Activated naive CD8-positive, alpha-beta T cell treated with anti-CD3 and anti-CD28 coated beads, Interleukin-2, amount 10 ng/mL, durations not matched to agents 7 days and 5 days (primary cell): ENCODE measurements at regions not wholly inside any gene's neighbourhood (a gene's known extent, or its start where the extent isn't known, plus 50 kb on each side); places are given as distances from the start of the nearest gene placed in this dataset.

Experiments
- ATAC-seq: fragments of 150-1000 bp; cut with Tn5 transposase; one replicate; pipeline ENCODE4 v1.10.0; 2021; ENCODE audit warnings: low read depth, moderate library complexity
- POLR2A ChIA-PET: fragments of 350-600 bp; sonication (Branson Sonifier 250); formaldehyde crosslinking; loops from one replicate; lab custom pipeline; 2021; ENCODE audit warnings: antibody characterized with exemption; lab: Charles Lee
- DNase-seq: peaks from one replicate; pipeline ENCODE4 v3.0.0; 2021
- H3K27ac Mint-ChIP-seq: one replicate; pipeline ENCODE4 v1.8.0; 2022; ENCODE audit warnings: mild to moderate bottlenecking, mixed read lengths
- H3K27me3 Mint-ChIP-seq: one replicate; pipeline ENCODE4 v1.8.0; 2022; ENCODE audit warnings: mild to moderate bottlenecking, moderate library complexity, mixed read lengths
- H3K36me3 Mint-ChIP-seq: one replicate; pipeline ENCODE4 v1.8.0; 2021; ENCODE audit warnings: mild to moderate bottlenecking, mixed read lengths
- H3K4me1 Mint-ChIP-seq: one replicate; pipeline ENCODE4 v1.8.0; 2021; ENCODE audit warnings: mixed read lengths
- H3K4me3 Mint-ChIP-seq: one replicate; pipeline ENCODE4 v1.8.0; 2022; ENCODE audit warnings: mild to moderate bottlenecking, moderate library complexity, mixed read lengths
- H3K9me3 Mint-ChIP-seq: one replicate; pipeline ENCODE4 v1.8.0; 2021; ENCODE audit warnings: mixed read lengths

DNA sequence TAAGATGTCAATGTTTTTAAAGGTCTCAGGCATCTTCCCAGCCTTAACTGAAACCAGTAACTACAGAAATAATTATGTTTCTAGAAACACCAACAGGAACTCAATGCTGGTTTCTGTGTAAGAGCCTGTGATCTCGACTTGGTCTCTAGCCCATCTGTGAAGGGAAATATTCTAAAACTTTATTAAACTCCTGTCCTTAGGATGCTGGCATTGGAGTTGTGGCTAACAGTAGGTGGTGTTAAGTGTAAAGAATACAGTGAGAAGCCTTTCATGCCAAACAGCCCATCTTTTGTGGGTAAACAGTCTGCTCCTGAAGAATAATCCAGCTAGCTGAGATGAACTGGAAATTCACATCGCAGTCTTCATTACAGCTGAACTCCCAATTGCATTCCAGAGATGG, 133.2 kb downstream of the ADAMTS15 start:
- DNase-seq = no peak
- POLR2A ChIA-PET = no interaction called here
- Mint-ChIP-seq H3K36me3 (no peaks in the 10 kb centered on the region), H3K4me3 (no peak overlapping the region), H3K27me3 (peaks cover 5% of the 10 kb centered on the region), H3K4me1 (no peaks in the 10 kb centered on the region), H3K27ac (no peak overlapping the region), H3K9me3 (no peaks in the 10 kb centered on the region)
- ATAC-seq = no peak

DNA sequence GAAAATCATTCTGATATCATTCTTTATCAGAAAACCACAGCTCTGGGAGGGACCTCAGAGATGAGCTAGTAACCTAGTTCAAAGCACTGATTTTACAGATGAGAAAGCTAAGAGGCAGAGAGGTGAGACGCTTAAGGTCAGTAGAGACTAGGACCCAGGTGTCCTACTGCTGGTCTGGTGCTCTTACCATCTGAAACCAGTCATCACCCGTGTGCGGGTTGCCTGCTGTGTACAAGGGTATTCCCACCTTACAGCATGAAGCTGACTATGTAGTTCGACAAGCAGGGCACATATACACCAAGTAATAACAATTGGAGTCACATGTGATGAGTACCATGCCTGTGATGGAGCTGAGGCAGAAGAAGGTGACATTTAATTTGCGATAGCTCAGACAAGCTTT, 133.7 kb downstream of the ADAMTS15 start:
- H3K27me3 Mint-ChIP-seq = peaks cover 5% of the 10 kb centered on the region
- no peak overlapping the region for H3K27ac Mint-ChIP-seq
- ATAC-seq (no peak), DNase-seq (no peak)
- H3K4me3 Mint-ChIP-seq = no peak overlapping the region
- POLR2A ChIA-PET = no interaction called here
- H3K4me1 Mint-ChIP-seq = no peaks in the 10 kb centered on the region
- H3K36me3 Mint-ChIP-seq = no peaks in the 10 kb centered on the region
- H3K9me3 Mint-ChIP-seq = no peaks in the 10 kb centered on the region

DNA sequence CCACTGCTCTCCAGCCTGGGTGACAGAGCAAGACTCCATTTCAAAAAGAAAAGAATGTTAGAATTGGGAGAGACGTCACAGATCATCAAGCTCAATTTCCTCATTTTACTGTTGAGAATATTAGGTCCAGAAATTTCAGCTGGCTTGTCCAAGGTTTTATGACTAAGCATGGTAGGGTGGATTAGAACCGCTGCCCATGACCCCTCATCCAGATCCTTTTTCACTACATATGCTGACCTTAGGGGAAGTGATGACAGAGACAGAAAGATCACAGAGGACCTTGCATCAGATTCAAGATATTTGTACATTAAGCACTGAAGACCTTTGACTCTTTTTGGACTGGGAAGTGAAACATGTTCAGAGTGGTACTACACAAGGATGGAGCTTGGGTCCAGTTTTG, 134.5 kb downstream of the ADAMTS15 start:
- H3K36me3 Mint-ChIP-seq = no peaks in the 10 kb centered on the region
- no peak for DNase-seq
- H3K4me3 Mint-ChIP-seq = no peak overlapping the region
- no peak overlapping the region for H3K27ac Mint-ChIP-seq
- H3K27me3 Mint-ChIP-seq = peaks cover 5% of the 10 kb centered on the region
- POLR2A ChIA-PET = no interaction called here
- H3K4me1 Mint-ChIP-seq = no peaks in the 10 kb centered on the region
- no peak for ATAC-seq
- no peaks in the 10 kb centered on the region for H3K9me3 Mint-ChIP-seq

DNA sequence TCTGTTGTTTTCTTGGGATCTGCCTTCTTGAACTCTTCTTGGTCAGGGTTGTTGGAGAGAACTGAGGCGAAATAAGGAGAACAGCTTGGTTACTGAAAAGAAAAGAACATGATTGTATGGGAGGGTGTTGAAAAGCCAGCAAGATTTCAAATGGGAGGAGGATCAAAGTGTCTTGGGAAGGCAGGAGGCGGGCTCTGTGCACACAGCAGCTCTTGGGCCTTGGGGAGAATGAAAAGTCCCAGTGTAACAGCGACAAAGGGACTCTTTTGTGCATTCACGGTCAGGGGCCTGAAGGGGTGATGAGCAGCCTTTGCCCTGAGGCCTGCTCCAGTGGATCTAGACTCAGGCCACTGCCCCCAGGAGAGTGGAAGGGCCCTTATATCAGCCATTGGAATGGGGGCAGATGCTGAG, 135.4 kb downstream of the ADAMTS15 start:
- ATAC-seq = no peak

DNA sequence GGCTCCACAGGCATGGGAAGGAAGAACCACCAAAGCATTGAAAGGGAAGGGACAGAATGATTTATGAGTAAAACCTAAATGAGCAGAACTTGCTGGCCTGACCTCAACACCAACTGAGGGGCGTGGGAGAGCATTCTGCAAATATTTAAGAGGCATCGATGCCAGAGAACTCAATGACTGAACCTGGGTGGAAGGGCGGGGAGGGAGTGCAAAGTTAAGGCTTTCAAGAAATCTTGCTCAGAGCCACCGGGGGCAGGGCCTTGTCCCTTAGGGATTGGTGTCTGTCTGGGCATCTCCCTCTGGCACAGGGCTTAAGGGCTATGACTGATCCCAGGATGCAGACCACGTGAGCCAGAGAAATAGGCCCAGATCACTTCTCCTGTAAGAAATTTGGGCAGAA, 137.1 kb downstream of the ADAMTS15 start:
- Mint-ChIP-seq H3K9me3 (no peaks in the 10 kb centered on the region), H3K36me3 (no peaks in the 10 kb centered on the region), H3K4me3 (no peak overlapping the region), H3K27ac (no peak overlapping the region), H3K4me1 (no peaks in the 10 kb centered on the region), H3K27me3 (peaks cover 9% of the 10 kb centered on the region)
- POLR2A ChIA-PET = no interaction called here
- DNase-seq (no peak), ATAC-seq (no peak)

More for the DNA sequence above, 135.4 kb downstream of the ADAMTS15 start:
- Mint-ChIP-seq H3K4me1 (no peaks in the 10 kb centered on the region), H3K27me3 (peaks cover 5% of the 10 kb centered on the region), H3K36me3 (no peaks in the 10 kb centered on the region), H3K27ac (no peak overlapping the region), H3K9me3 (no peaks in the 10 kb centered on the region), H3K4me3 (no peak overlapping the region)
- POLR2A ChIA-PET = no interaction called here
- DNase-seq = no peak

DNA sequence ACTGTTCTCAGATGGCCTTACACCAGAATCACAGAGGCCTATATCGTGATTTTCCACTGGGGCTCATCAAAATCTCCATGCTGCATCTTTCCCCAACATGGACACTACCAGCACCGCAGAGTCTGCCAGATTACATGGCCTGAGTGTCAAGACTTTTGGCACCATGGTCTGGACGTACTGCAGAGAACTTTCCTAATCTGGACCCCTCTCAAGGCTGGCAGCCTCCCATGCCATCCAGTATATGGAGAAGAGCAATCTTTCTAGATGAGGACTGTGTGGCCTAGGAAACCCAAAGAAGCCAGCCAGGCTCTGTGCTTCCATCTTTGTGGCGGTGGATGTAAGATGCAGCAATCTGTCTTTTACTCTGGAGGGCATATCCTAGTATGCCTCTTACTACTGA, 139.2 kb downstream of the ADAMTS15 start:
- Mint-ChIP-seq H3K27ac (no peak overlapping the region), H3K9me3 (no peaks in the 10 kb centered on the region), H3K4me3 (no peak overlapping the region), H3K27me3 (peaks cover 5% of the 10 kb centered on the region), H3K36me3 (no peaks in the 10 kb centered on the region), H3K4me1 (no peaks in the 10 kb centered on the region)
- DNase-seq (no peak), ATAC-seq (no peak)
- POLR2A ChIA-PET = no interaction called here

DNA sequence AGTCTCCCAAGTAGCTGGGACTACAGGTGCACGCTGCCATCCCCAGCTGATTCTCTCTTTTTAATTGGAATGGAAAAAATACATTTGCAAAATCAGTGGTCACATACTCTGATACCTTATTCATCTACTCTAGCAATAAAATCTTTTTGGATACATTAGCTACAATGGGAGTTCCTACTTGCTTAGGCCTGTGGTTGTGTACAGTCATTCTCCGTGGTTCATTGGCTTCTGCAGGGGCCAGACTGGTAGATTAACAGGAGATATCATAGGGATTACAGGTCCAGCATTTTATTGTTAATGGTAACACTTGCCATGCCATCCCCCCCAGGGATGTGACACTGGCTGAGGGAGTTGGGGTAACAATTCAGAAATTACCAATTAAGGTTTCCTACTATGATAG, 140.0 kb downstream of the ADAMTS15 start:
- no peak for DNase-seq
- H3K36me3 Mint-ChIP-seq = no peaks in the 10 kb centered on the region
- POLR2A ChIA-PET = no interaction called here
- peaks cover 4% of the 10 kb centered on the region for H3K27me3 Mint-ChIP-seq
- no peaks in the 10 kb centered on the region for H3K9me3 Mint-ChIP-seq
- ATAC-seq = no peak
- no peak overlapping the region for H3K27ac Mint-ChIP-seq
- H3K4me1 Mint-ChIP-seq = no peaks in the 10 kb centered on the region
- H3K4me3 Mint-ChIP-seq = no peak overlapping the region

DNA sequence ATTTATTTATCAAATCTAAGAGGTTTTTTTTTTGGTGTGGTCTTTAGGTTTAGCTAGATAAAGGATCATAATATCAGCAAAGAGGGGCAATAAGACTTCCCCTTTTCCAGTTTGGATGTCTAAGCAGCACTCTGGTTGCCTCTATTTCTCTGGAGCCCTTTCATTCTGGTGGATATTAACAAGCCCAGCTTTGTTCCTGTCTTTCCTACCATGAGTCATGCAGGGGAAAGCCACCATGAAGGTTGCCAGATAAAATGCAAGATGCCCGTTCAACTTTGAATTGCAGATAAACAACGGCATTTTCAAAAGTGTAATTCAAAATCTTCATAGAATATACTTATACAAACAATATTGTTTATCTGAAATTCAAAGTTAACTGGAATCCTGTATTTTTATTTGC, 143.6 kb downstream of the ADAMTS15 start:
- ATAC-seq (no peak), DNase-seq (no peak)
- POLR2A ChIA-PET = no interaction called here
- Mint-ChIP-seq H3K36me3 (no peaks in the 10 kb centered on the region), H3K4me1 (no peaks in the 10 kb centered on the region), H3K27me3 (peaks cover 4% of the 10 kb centered on the region), H3K27ac (no peak overlapping the region), H3K9me3 (no peaks in the 10 kb centered on the region), H3K4me3 (no peak overlapping the region)

DNA sequence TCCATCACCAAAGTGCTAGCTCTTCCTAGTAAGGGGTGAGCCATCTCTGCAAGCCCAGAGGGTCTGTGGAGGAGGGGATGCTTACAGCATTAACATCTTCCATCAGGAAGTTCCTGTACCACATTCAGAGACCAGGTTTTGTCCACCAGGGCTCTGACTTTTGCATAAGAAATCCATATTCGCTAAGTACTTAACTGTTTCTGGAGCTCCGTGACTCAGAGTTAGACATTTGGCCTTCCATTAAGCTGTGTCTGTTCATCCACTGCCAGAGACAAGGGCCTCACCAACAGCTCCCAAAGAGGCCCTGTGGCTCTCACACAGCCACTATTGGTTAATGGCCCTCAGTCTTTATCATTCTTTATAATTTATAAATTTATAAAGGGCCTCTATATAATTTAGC, 144.6 kb downstream of the ADAMTS15 start:
- no peaks in the 10 kb centered on the region for H3K36me3 Mint-ChIP-seq
- DNase-seq = no peak
- POLR2A ChIA-PET = no interaction called here

DNA sequence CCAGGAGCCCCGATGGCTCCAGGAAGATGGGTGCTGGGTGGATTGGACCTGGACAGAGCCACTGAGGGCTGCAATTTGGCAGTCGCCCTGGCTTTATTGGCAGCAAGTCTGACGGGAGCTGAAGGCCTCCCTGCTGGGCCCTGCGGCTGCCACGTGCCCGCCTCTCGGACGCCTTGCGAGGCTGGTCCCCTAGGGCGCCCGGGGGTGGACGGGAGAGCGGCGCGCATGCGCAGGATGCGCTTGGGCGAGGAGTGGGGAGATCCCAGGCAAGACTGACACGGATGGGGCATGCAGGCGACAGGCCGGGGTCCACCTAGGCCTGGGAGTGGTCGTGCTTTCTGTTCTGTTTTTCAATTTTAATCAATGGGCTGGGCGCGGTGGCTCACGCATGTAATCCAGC, 150.0 kb downstream of the ADAMTS15 start:
- no peaks in the 10 kb centered on the region for H3K36me3 Mint-ChIP-seq

More for the DNA sequence above, 144.6 kb downstream of the ADAMTS15 start:
- peaks cover 4% of the 10 kb centered on the region for H3K27me3 Mint-ChIP-seq
- no peak overlapping the region for H3K27ac Mint-ChIP-seq
- H3K4me3 Mint-ChIP-seq = no peak overlapping the region
- no peak for ATAC-seq
- no peaks in the 10 kb centered on the region for H3K4me1 Mint-ChIP-seq
- H3K9me3 Mint-ChIP-seq = no peaks in the 10 kb centered on the region

DNA sequence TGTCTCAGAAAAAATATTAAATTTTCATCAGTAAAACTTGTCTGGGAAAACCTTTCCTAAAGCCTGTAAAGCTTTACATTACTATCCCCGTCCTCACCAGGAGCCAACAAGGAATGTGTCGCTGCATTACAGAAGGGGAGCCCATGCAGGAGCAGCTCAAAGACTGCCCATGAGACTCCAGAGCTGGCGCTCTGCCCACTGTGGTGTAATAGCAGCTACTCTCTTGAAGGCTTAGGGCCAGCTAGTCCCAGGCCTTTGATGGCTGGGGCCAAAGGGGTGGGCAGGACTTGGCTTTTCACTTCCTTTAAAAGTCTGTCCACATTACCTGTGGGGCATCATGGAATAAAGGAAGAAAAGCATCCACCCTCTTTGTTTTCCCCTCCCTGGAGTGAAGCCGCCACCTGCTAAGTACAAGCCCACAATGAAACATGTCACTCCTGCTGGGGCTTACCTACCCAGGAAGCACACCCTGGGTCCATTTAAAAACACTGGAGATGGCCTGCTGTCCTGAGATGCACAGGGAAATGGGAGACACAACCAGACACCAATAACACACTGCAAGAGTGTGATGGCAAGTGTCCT, 150.7 kb downstream of the ADAMTS15 start:
- no peaks in the 10 kb centered on the region for H3K27me3 Mint-ChIP-seq
- no peak overlapping the region for H3K27ac Mint-ChIP-seq
- DNase-seq (no peak), ATAC-seq (no peak)
- no peaks in the 10 kb centered on the region for H3K36me3 Mint-ChIP-seq
- H3K4me1 Mint-ChIP-seq = no peaks in the 10 kb centered on the region
- H3K9me3 Mint-ChIP-seq = peaks cover 3% of the 10 kb centered on the region
- no peak overlapping the region for H3K4me3 Mint-ChIP-seq
- POLR2A ChIA-PET = no interaction called here

More for the DNA sequence above, 150.0 kb downstream of the ADAMTS15 start:
- DNase-seq = no peak
- H3K27ac Mint-ChIP-seq = no peak overlapping the region
- no peaks in the 10 kb centered on the region for H3K27me3 Mint-ChIP-seq
- peaks cover 3% of the 10 kb centered on the region for H3K9me3 Mint-ChIP-seq
- no peaks in the 10 kb centered on the region for H3K4me1 Mint-ChIP-seq
- H3K4me3 Mint-ChIP-seq = no peak overlapping the region
- ATAC-seq = no peak
- POLR2A ChIA-PET = no interaction called here

DNA sequence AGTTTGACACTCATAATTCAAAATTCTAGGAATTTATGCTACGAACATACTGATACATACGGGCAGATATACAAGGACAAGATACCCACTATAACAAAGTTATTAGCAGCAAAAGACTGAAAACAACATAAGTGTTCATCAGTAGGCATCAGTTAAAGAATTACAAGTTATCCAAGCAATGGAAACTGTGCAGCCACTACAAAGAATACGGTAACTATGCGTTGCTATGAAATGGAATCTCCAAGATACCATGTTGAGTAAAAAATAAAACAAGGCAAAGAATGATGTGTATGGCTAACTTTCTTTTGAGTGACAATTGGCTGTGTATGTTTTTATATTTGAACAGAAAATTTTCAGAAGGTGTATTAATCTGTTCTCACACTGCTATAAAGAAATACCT, 151.7 kb downstream of the ADAMTS15 start:
- no peaks in the 10 kb centered on the region for H3K27me3 Mint-ChIP-seq
- no peak for DNase-seq
- no peak for ATAC-seq
- H3K36me3 Mint-ChIP-seq = no peaks in the 10 kb centered on the region
- no peak overlapping the region for H3K27ac Mint-ChIP-seq
- POLR2A ChIA-PET = no interaction called here
- H3K9me3 Mint-ChIP-seq = peaks cover 3% of the 10 kb centered on the region
- H3K4me3 Mint-ChIP-seq = no peak overlapping the region
- no peaks in the 10 kb centered on the region for H3K4me1 Mint-ChIP-seq

DNA sequence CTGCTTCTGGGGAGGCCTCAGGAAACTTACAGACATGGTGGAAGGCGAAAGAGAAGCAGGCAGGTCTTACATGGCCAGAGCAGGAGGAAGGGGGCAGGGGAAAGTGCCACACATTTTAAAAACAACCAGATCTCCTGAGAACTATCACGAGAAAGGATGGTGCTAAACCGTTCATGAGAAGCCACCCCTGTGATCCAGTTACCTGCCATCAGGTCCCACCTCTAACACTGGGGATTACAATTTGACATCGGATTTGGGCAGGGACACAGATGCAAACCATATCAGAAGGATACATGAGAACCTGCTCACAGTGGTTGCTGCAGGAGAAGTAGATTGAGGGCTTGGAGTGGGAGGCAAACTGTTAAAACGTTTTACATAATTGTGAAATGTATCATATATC, 152.2 kb downstream of the ADAMTS15 start:
- H3K36me3 Mint-ChIP-seq = no peaks in the 10 kb centered on the region
- DNase-seq = no peak
- no peak overlapping the region for H3K4me3 Mint-ChIP-seq
- H3K27ac Mint-ChIP-seq = no peak overlapping the region
- ATAC-seq = no peak
- POLR2A ChIA-PET = no interaction called here
- no peaks in the 10 kb centered on the region for H3K4me1 Mint-ChIP-seq
- peaks cover 3% of the 10 kb centered on the region for H3K9me3 Mint-ChIP-seq
- H3K27me3 Mint-ChIP-seq = no peaks in the 10 kb centered on the region

DNA sequence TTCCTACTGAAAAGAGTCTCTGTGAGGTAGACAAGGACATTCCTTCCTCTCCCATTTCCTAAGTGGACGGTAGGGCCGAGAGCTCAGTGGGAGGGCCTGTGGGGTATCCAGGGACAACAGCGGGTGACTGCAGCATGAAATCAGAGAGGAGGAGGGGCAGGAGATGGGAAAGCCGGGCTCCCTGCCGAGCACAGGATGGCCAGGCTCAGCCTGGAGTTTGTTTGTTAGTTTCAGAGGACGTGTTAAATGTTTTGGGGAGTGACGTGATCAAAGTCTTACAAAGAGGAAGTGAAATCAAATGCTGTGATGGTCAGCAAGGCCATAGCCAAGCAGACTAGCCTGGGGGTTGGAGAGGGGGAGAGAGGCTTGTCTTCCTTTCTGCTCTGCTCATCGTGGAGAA, 152.7 kb downstream of the ADAMTS15 start:
- Mint-ChIP-seq H3K36me3 (no peaks in the 10 kb centered on the region), H3K27me3 (no peaks in the 10 kb centered on the region), H3K9me3 (peaks cover 3% of the 10 kb centered on the region), H3K27ac (no peak overlapping the region), H3K4me3 (no peak overlapping the region), H3K4me1 (no peaks in the 10 kb centered on the region)
- ATAC-seq (no peak), DNase-seq (no peak)
- POLR2A ChIA-PET = no interaction called here
